GM12873 (cell line): ENCODE measurements at regions not wholly inside any gene's neighbourhood (a gene's known extent, or its start where the extent isn't known, plus 50 kb on each side); places are given as distances from the start of the nearest gene placed in this dataset.

Experiments
- TF ChIP-seq, protein P1 (sequence below): IDR thresholded peaks from 2 replicates; pipeline ENCODE4 v1.5.1; 2012; ENCODE audit warnings: low read depth, mild to moderate bottlenecking, moderate library complexity, low read length, control low read depth; ENCODE audit not compliant: insufficient read depth; ENCODE audit errors: missing control alignments

GRCh38 chr1:234962340-234962989, 166.2 kb downstream of the TOMM20 start:
- TF ChIP-seq, protein P1, sequence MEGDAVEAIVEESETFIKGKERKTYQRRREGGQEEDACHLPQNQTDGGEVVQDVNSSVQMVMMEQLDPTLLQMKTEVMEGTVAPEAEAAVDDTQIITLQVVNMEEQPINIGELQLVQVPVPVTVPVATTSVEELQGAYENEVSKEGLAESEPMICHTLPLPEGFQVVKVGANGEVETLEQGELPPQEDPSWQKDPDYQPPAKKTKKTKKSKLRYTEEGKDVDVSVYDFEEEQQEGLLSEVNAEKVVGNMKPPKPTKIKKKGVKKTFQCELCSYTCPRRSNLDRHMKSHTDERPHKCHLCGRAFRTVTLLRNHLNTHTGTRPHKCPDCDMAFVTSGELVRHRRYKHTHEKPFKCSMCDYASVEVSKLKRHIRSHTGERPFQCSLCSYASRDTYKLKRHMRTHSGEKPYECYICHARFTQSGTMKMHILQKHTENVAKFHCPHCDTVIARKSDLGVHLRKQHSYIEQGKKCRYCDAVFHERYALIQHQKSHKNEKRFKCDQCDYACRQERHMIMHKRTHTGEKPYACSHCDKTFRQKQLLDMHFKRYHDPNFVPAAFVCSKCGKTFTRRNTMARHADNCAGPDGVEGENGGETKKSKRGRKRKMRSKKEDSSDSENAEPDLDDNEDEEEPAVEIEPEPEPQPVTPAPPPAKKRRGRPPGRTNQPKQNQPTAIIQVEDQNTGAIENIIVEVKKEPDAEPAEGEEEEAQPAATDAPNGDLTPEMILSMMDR, result no peak

- TF ChIP-seq, protein P1, result no peak
Measured at GRCh38 chr1:234961456-234962339, 166.9 kb downstream of the TOMM20 start.

- TF ChIP-seq, protein P1, result no peak
Measured at GRCh38 chr1:234960722-234961455, 167.7 kb downstream of the TOMM20 start.

- TF ChIP-seq, protein P1, result no peak
Measured at GRCh38 chr1:234958706-234959657, 169.7 kb downstream of the TOMM20 start.

DNA sequence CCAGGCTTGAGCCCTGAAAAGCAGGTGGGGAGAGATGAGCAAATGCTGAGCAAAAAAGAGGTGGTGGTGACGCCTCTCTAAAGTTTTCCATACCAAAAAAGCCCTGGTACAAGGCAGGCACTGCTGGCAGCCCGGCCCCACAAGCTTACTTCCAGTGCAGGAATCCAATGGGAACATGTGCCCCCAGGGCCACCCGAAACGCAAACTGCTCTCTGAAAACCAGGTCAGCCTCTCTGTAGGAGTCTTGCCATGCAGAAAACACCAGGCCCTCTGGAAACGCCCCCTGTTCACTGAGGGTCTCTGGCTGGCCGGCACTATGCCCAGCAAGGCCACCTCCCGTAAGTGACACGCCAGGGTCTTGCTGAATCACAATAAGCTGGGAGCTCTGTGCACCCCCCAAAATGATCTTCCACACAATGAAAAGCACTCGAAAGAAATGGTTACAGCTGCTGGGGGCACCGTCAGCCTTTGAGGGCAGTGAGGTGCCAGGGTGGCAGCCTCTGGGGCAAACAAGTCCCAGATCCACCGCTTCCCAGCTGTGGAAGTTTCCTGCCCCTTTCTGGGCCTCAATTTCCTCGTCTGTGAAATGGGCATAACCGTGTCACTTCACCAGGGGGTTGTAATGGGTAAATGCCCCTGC, 170.5 kb downstream of the TOMM20 start:
- TF ChIP-seq, protein P1, result no peak

DNA sequence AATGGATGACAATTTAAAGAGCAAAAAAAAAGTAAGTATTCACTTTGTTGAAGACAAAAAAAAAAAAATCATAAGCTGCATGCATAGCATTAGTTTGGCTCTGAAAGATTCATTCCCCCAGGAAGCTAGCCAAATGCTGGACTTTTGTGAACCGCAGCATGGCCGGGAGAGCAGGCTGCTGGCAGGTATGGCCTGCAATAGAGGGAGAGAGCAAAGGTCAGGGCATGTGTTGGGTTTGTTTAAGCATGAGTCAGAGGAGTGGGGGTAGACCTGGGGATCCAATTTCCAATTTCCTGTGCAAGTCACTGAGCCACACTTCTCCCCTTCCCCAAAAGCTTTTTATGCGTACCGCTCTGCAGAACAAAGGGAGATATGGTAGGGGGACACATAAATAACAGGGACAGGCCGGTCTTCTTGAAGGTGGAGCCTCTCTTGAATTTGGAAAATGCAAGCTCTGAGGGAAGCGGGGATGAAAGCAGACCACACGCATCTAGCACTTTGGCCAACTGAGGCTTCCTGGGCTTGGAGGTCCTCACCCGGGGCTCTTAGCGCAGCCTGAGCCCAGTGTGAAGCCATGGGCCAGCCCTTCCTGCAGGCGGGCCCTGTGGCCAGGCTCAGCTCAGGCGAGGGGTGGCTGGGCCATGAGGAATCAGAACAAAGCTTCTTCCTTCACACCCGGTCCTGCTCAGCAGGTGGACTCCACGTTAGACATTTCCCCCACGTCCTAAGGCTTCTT, 171.1 kb downstream of the TOMM20 start:
- TF ChIP-seq, protein P1, result no peak
